GM19043 (cell line): ENCODE measurements at regions not wholly inside any gene's neighbourhood (a gene's known extent, or its start where the extent isn't known, plus 50 kb on each side); places are given as distances from the start of the nearest gene placed in this dataset.
"Not testable (repeated sequence)": the region's sequence is repeated elsewhere in the genome, so short reads cannot be mapped to it uniquely, and the experiment has no call there.

Experiments used
- ATAC-seq: cut with Tn5 transposase; IDR thresholded peaks from one replicate; pipeline ENCODE4 v1.9.1; 2021; ENCODE audit warnings: low read depth; ENCODE audit not compliant: unreplicated experiment

- no peak for ATAC-seq
Measured at GRCh38 chr6:92121228-92121627, 1298.1 kb downstream of the EPHA7 start.

- no peak for ATAC-seq
Measured at GRCh38 chr6:92117800-92118199, 1301.6 kb downstream of the EPHA7 start.

GRCh38 chr6:92114797-92115196 is 1304.6 kb downstream of the EPHA7 start:
- ATAC-seq: no peak

GRCh38 chr6:92114091-92114675 is 1305.2 kb downstream of the EPHA7 start:
- no peak for ATAC-seq

- no peak for ATAC-seq
Measured at GRCh38 chr6:92111386-92111785, 1308.0 kb downstream of the EPHA7 start.

GRCh38 chr6:92110403-92110802 is 1309.0 kb downstream of the EPHA7 start:
- no peak for ATAC-seq

GRCh38 chr6:92109956-92110355 is 1309.4 kb downstream of the EPHA7 start:
- no peak for ATAC-seq

- no peak for ATAC-seq
Measured at GRCh38 chr6:92109256-92109655, 1310.1 kb downstream of the EPHA7 start.

GRCh38 chr6:92086750-92087149 is 1332.6 kb downstream of the EPHA7 start:
- ATAC-seq: no peak

GRCh38 chr6:92083914-92084313 is 1335.4 kb downstream of the EPHA7 start:
- ATAC-seq: not testable (repeated sequence)

- no peak for ATAC-seq
Measured at GRCh38 chr6:92072387-92072786, 1347.0 kb downstream of the EPHA7 start.

- ATAC-seq: no peak
Measured at GRCh38 chr6:92069781-92070180, 1349.6 kb downstream of the EPHA7 start.

- ATAC-seq: no peak
Measured at GRCh38 chr6:92052513-92052912, 1366.8 kb downstream of the EPHA7 start.

GRCh38 chr6:92050216-92050615 is 1369.1 kb downstream of the EPHA7 start:
- no peak for ATAC-seq

GRCh38 chr6:92047860-92048259 is 1371.5 kb downstream of the EPHA7 start:
- ATAC-seq: no peak

GRCh38 chr6:92047152-92047850 is 1372.1 kb downstream of the EPHA7 start:
- no peak for ATAC-seq

- ATAC-seq: no peak
Measured at GRCh38 chr6:92044312-92044711, 1375.0 kb downstream of the EPHA7 start.

GRCh38 chr6:92043777-92044176 is 1375.6 kb downstream of the EPHA7 start:
- ATAC-seq: no peak

GRCh38 chr6:92026878-92027277 is 1392.5 kb downstream of the EPHA7 start:
- no peak for ATAC-seq

GRCh38 chr6:92024881-92025280 is 1394.5 kb downstream of the EPHA7 start:
- ATAC-seq: no peak

- no peak for ATAC-seq
Measured at GRCh38 chr6:92024110-92024509, 1395.2 kb downstream of the EPHA7 start.

- no peak for ATAC-seq
Measured at GRCh38 chr6:92023410-92023966, 1395.9 kb downstream of the EPHA7 start.
